ENCODE measurements at regions not wholly inside any gene's neighbourhood (a gene's known extent, or its start where the extent isn't known, plus 50 kb on each side); places are given as distances from the start of the nearest gene placed in this dataset.

DNA sequence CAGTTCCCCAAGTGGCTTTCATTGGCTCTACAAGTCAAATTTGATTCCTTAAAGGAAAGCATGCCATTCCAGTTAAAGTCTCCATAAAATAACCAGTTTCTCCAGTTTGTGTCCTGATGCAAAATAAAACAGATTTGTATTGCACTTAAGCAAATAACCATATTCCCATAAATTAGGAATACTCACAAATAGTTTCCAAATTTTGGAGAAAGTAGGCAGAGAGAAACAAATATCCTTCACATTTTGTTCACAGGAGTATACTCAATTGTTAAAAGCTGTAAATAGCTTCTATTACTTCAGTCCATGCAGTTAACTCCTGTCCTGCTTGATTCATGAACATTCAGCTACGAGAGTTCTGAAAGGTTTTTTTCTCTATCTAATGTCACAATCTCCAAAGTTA, 281.4 kb upstream of the RGS17 start (continued):
- no peak for TF ChIP-seq MXI1 (IDR thresholded peaks at IDR 0.05; ENCODE audit: borderline replicate concordance, low read depth, low read length)

DNA sequence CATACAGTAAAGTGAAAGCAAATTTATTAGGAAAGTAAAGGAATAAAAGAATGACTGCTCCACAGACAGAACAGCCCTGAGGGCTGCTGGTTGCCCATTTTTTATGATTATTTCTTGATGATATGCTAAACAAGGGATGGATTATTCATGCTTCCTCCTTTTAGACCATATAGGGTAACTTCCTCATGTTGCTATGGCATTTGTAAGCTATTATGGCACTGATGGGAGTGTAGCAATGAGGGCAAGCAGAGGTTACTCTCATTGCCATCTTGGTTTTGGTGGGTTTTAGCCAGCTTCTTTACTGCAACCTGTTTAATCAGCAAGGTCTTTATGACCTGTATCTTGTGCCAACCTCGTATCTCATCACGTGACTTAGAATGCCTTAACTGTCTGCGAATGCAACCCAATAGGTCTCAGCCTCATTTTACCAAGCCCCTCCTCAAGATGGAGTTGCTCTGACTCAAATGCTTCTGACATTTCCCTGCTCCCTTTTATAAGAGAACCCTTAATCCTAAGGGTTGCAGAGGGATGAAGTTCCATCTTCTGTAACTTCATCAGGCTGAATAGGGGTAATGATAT, 280.1 kb upstream of the RGS17 start:
- FAIRE-seq (no peak), ATAC-seq (no peak), DNase-seq (ENCODE audit: low spot score) (no peak)
- H3K79me2 ChIP-seq (ENCODE audit: insufficient read depth, low read length), result no peaks in the 10 kb centered on the region
- H3K4me3 ChIP-seq (replicated peaks in 1 of 3; ENCODE audit: insufficient read depth in 1 of 3, low read depth in 2 of 3, low read length in 3 of 3), result no peak overlapping the region
- no peaks in the 10 kb centered on the region for H3K4me1 ChIP-seq (ENCODE audit: insufficient read depth, low read length)
- peaks cover 47% of the 10 kb centered on the region for H3K9me3 ChIP-seq (ENCODE audit: low read length)
- WGBS (ENCODE audit: low lambda C conversion rate), result 0% methylated on average over 3 of the region's 3 CpGs
- POLR2A ChIA-PET, result no interaction called here
- no peaks in the 10 kb centered on the region for H4K20me1 ChIP-seq (ENCODE audit: insufficient read depth, low read length)
- no peaks in the 10 kb centered on the region for H3K27me3 ChIP-seq (ENCODE audit: control insufficient read depth in 1 of 2, insufficient read depth in 2 of 2, low read length in 2 of 2)
- no peak overlapping the region for H3K4me2 ChIP-seq (ENCODE audit: low read depth, low read length)
- in situ Hi-C loops (cut with HindIII; ENCODE audit: extremely low pct_ligation_motif_present, low pct_unique_long_range_greater_than_20kb), result no loop called here
- no TSS peak for BruUV-seq (replicated peaks)
- no peak overlapping the region for H3K27ac ChIP-seq (ENCODE audit: extremely low read length, insufficient read depth, low read length)
- CTCF ChIA-PET (ENCODE audit: low intra/inter-chr PET ratio, low total read pairs), result no interaction called here
- no peak overlapping the region for H3K9ac ChIP-seq (ENCODE audit: insufficient read depth, low read depth, low read length)
- H3K36me3 ChIP-seq (replicated peaks in 1 of 2; ENCODE audit: control insufficient read depth in 1 of 2, insufficient read depth in 2 of 2, low read length in 2 of 2), result no peaks in the 10 kb centered on the region
- TF ChIP-seq RAD51 (IDR thresholded peaks at IDR 0.05; ENCODE audit: borderline replicate concordance), result peak; percentile 74; the same call in 1 of the 2 replicates
- no peak for TF ChIP-seq ZBTB7A (CRISPR knock-in tag; IDR thresholded peaks at IDR 0.05)
- TF ChIP-seq KMT2A (CRISPR knock-in tag; IDR thresholded peaks at IDR 0.05), result no peak
- 0 out of 2 replicates have a peak, but pooled peaks have one; percentile 28 for TF ChIP-seq USF2 (IDR thresholded peaks at IDR 0.05; ENCODE audit: low read depth, low read length)
- TF ChIP-seq USF2 (CRISPR knock-in tag; IDR thresholded peaks at IDR 0.05; ENCODE audit: borderline replicate concordance), result no peak
- no peak for TF ChIP-seq FOXC1 (CRISPR knock-in tag; IDR thresholded peaks at IDR 0.05; ENCODE audit: borderline replicate concordance)
- TF ChIP-seq SP2 (CRISPR knock-in tag; IDR thresholded peaks at IDR 0.05), result no peak
- TF ChIP-seq ZNF234 (CRISPR knock-in tag; conservative IDR thresholded peaks at IDR 0.05), result no peak
- intact Hi-C loops (cut with micrococcal nuclease; ENCODE audit: unreplicated experiment), result no loop called here
- H2AFZ ChIP-seq (ENCODE audit: low read length), result no peak overlapping the region
